Esophagus muscularis mucosa (tissue), 2 donors: ENCODE measurements at regions not wholly inside any gene's neighbourhood (a gene's known extent, or its start where the extent isn't known, plus 50 kb on each side); places are given as distances from the start of the nearest gene placed in this dataset.

Source experiments
- EP300 ChIP-seq: sonication (generic); formaldehyde crosslinking; IDR thresholded peaks from one replicate; pipeline ENCODE4 v1.6.1; 2017; ENCODE audit warnings: antibody characterized with exemption
- POLR2A ChIP-seq: fragments of 450-650 bp; IDR thresholded peaks from one replicate; pipeline ENCODE4 v1.6.1; 2017; ENCODE audit warnings: antibody characterized with exemption, moderate library complexity, mild to moderate bottlenecking, low read depth

- no peak for TF ChIP-seq EP300
- TF ChIP-seq POLR2A, result no peak
These were observed 148.2 kb upstream of the PREP start for GRCh38 chr6:105550955-105551620.
